ENCODE measurements at regions not wholly inside any gene's neighbourhood (a gene's known extent, or its start where the extent isn't known, plus 50 kb on each side); places are given as distances from the start of the nearest gene placed in this dataset.

DNA sequence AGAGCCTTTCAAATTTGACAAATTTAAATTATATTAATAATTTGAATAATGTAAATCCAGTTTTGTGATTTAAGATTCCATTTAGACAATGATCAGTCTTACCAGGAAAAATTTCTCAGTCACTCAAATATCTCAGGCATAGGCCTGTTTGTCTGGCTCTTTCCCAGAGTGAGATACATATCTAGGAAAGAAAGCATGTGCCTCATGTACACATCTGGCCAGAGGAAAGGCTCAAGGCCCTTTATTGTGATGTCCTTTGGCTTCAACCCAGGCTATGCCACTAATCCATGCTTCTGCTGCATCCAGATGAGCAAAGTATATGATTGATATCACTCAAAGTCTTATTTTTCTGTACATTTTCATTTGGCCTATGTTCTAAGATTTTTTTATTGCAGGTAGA, 473.3 kb upstream of the ADGRL3 start:
- TF ChIP-seq POLR2A (IDR thresholded peaks at IDR 0.05; ENCODE audit: low read depth) (no peak), CTCF (IDR thresholded peaks at IDR 0.05) (no peak), POLR2AphosphoS5 (IDR thresholded peaks at IDR 0.05) (no peak), EP300 (IDR thresholded peaks at IDR 0.05) (no peak)
